ENCODE measurements at regions not wholly inside any gene's neighbourhood (a gene's known extent, or its start where the extent isn't known, plus 50 kb on each side); places are given as distances from the start of the nearest gene placed in this dataset.

DNA sequence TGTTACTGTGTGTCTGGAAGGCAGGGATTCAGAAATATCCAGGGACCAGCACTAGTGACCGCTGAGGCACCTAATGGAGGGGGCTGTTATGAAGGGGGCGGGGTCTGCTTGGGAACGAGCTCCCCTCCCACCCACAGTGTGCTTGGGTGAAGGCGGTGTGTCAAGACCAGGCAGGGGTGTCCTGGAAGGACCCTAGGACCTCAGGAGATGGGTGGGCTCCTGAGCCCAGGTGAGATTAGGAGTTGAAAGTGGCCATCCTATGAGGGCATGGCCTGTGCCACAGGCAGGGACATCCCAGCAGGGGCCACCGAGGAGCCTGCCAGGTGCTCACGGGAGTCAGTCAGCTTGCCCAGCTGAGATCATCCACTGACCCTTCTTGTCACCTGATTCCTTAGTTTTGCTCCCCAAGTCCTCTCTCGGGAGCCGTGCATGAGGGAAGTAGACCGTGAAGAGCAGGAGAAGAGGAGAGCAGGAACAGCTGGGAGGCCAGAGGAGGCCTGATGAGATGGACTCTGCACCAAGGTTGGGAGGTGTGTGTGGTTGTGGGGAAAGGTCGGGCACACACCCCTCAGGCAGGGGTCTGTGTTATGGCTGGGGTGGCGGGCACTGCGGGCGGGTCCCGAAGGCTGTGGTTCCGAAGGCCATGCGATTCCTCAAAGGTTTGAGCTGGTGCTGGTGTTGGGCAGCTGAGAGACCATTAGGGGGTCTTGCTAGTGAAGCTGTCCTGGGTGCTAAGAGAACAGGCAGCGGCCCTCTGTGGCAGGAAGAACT, 180.9 kb upstream of the HS6ST1 start:
- DNase-seq (ENCODE audit: extremely low read depth, low read depth): no peak
- TF ChIP-seq, protein P1, sequence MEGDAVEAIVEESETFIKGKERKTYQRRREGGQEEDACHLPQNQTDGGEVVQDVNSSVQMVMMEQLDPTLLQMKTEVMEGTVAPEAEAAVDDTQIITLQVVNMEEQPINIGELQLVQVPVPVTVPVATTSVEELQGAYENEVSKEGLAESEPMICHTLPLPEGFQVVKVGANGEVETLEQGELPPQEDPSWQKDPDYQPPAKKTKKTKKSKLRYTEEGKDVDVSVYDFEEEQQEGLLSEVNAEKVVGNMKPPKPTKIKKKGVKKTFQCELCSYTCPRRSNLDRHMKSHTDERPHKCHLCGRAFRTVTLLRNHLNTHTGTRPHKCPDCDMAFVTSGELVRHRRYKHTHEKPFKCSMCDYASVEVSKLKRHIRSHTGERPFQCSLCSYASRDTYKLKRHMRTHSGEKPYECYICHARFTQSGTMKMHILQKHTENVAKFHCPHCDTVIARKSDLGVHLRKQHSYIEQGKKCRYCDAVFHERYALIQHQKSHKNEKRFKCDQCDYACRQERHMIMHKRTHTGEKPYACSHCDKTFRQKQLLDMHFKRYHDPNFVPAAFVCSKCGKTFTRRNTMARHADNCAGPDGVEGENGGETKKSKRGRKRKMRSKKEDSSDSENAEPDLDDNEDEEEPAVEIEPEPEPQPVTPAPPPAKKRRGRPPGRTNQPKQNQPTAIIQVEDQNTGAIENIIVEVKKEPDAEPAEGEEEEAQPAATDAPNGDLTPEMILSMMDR (IDR thresholded peaks at IDR 0.05; ENCODE audit: low read depth, low read length, missing control alignments): no peak

DNA sequence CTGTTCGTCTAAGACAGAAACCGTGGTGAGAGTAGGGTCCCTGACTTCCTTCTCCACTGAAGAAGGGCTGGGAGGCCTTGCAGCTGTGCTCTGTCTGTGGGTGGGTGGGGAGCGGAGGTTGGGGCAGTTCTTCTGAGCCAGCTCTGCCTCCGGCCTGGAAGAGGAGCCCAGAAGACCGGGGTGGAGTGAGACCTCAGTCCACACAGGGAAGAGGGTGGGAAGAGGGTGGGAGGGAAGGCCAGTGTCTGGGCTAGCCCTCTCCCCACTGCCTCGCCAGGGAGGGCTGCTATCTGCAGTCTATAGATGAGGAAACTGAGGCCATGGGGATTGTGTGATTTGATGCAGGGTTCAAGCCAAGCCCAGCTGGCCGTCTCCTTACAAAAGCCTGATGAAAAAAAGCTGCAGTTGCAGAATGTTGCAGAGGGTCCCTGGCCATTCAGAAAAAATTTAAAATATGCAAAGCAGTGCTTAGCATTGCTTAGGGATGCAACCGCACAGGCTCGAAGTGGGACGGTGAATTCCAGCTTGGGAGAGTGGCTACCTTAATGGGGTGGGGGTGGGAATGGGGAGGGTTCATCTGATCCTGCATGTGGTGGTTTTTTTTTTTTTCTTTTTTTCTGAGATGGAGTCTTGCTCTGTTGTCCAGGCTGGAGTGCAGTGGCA, 181.6 kb upstream of the HS6ST1 start:
- no peak overlapping the region for H3K4me3 ChIP-seq (replicated peaks; ENCODE audit: low read depth, low read length)
- no peak for DNase-seq (ENCODE audit: extremely low read depth, low read depth)
- TF ChIP-seq, protein P1 (IDR thresholded peaks at IDR 0.05; ENCODE audit: low read depth, low read length, missing control alignments): no peak

More for the DNA sequence above, 180.9 kb upstream of the HS6ST1 start:
- H3K4me3 ChIP-seq (replicated peaks; ENCODE audit: low read depth, low read length): no peak overlapping the region

GRCh38 chr2:128501006-128501690, 182.5 kb upstream of the HS6ST1 start:
- TF ChIP-seq, protein P1 (IDR thresholded peaks at IDR 0.05; ENCODE audit: low read depth, low read length, missing control alignments): no peak
- DNase-seq (ENCODE audit: extremely low read depth, low read depth): no peak
- no peak overlapping the region for H3K4me3 ChIP-seq (replicated peaks; ENCODE audit: low read depth, low read length)

DNA sequence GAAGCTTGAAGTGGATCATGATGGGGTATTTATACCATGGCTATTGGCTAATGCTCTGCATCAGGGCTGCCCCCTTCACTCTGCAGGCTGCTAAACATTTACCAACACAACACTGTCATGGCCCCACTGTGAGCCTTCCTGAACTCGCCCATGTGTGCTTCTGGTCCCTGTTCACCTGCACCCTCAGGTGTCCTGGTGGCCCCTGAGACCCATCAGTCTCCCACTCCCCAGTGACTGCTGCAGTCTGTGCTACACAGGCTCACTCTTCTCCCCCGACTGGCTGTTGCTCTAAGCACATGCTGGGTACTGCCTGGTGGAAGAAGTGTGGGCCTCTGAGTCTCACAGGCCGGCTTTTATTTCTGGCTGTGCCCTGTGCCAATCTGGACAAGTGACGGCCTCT, 183.0 kb upstream of the HS6ST1 start:
- no peak overlapping the region for H3K4me3 ChIP-seq (replicated peaks; ENCODE audit: low read depth, low read length)
- TF ChIP-seq, protein P1 (IDR thresholded peaks at IDR 0.05; ENCODE audit: low read depth, low read length, missing control alignments): no peak
- no peak for DNase-seq (ENCODE audit: extremely low read depth, low read depth)

GRCh38 chr2:128502200-128502599, 183.5 kb upstream of the HS6ST1 start:
- TF ChIP-seq, protein P1 (IDR thresholded peaks at IDR 0.05; ENCODE audit: low read depth, low read length, missing control alignments): no peak
- no peak for DNase-seq (ENCODE audit: extremely low read depth, low read depth)
- H3K4me3 ChIP-seq (replicated peaks; ENCODE audit: low read depth, low read length): no peak overlapping the region

DNA sequence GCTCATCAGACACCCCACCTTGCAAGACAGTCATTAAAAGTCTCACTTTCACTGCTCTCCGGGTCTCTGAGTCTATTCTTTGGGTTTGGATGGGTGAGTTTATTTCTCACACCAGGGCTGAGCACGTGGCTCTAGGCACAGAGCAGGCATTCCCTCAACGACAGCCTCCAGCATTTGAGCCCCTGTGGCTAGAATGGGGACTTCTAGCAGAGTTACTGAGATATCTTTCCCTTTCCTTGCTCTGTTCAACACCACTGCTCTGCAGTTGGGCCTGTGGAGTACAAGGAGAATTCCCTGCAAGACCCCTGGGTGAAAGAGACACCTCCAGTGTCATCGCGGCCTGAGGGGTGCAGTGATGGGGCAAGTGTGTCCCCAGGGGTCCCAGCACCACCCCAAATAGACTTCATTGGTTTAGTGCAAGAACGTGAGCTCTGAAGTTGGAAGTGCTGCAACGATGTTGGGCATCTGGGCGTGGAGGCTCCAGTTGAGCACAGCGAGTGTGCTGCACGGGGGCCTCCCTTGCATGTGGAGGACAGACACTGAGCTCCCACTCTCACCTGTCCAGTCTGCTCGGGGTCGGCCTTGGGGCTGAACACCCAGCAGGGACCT, 184.1 kb upstream of the HS6ST1 start:
- TF ChIP-seq, protein P1 (IDR thresholded peaks at IDR 0.05; ENCODE audit: low read depth, low read length, missing control alignments): no peak
- no peak for DNase-seq (ENCODE audit: extremely low read depth, low read depth)
- no peak overlapping the region for H3K4me3 ChIP-seq (replicated peaks; ENCODE audit: low read depth, low read length)
